Loucy (cell line): ENCODE measurements at regions not wholly inside any gene's neighbourhood (a gene's known extent, or its start where the extent isn't known, plus 50 kb on each side); places are given as distances from the start of the nearest gene placed in this dataset.

Source experiments
- H2AFZ ChIP-seq: fragments of 200-600 bp; sonication (generic); 2 replicates; pipeline ENCODE4 v1.6.0; 2016; ENCODE audit warnings: antibody characterized with exemption, mild to moderate bottlenecking, low read length, moderate library complexity
- H3F3A ChIP-seq: fragments of 200-600 bp; 2 replicates; pipeline ENCODE4 v1.6.0; 2016; ENCODE audit warnings: antibody characterized with exemption, low read depth, mild to moderate bottlenecking
- H3K27me3 ChIP-seq: fragments of 200-600 bp; sonication (generic); 2 replicates; pipeline ENCODE4 v1.6.1; 2014; ENCODE audit warnings: low read length, mild to moderate bottlenecking; ENCODE audit not compliant: insufficient read depth, poor library complexity, severe bottlenecking
- H3K36me3 ChIP-seq: fragments of 200-600 bp; sonication (generic); 2 replicates; pipeline ENCODE4 v1.6.1; 2016; ENCODE audit warnings: low read length; ENCODE audit not compliant: insufficient read depth
- H3K4me1 ChIP-seq: fragments of 200-600 bp; sonication (generic); 2 replicates; pipeline ENCODE4 v1.5.1; 2014; ENCODE audit warnings: low read length, mild to moderate bottlenecking; ENCODE audit not compliant: insufficient read depth, poor library complexity, severe bottlenecking
- H3K4me2 ChIP-seq: fragments of 200-600 bp; sonication (generic); 2 replicates; pipeline ENCODE4 v1.6.0; 2014; ENCODE audit warnings: antibody characterized with exemption, low read length, low read depth, mild to moderate bottlenecking; ENCODE audit not compliant: poor library complexity, severe bottlenecking
- H3K4me3 ChIP-seq: fragments of 200-600 bp; sonication (generic); 2 replicates; pipeline ENCODE4 v1.5.1; 2014; ENCODE audit warnings: low read length, mild to moderate bottlenecking, mixed read lengths; ENCODE audit not compliant: poor library complexity, severe bottlenecking
- H3K79me2 ChIP-seq: fragments of 200-600 bp; sonication (generic); 2 replicates; pipeline ENCODE4 v1.6.1; 2014; ENCODE audit warnings: low read length; ENCODE audit not compliant: insufficient read depth
- H3K9ac ChIP-seq: fragments of 200-600 bp; sonication (generic); 2 replicates; pipeline ENCODE4 v1.6.0; 2014; ENCODE audit warnings: mild to moderate bottlenecking, low read depth, low read length, moderate library complexity; ENCODE audit not compliant: poor library complexity, severe bottlenecking
- H3K9me2 ChIP-seq: fragments of 200-600 bp; sonication (generic); replicated peaks from 2 replicates; pipeline ENCODE4 v1.6.1; 2016; ENCODE audit warnings: low read depth, low read length, mixed read lengths
- H3K9me3 ChIP-seq: fragments of 200-600 bp; sonication (generic); 2 replicates; pipeline ENCODE4 v1.6.1; 2014; ENCODE audit warnings: mild to moderate bottlenecking, antibody characterized with exemption, low read length, low read depth; ENCODE audit not compliant: insufficient read depth
- H4K20me1 ChIP-seq: fragments of 200-600 bp; sonication (generic); 2 replicates; pipeline ENCODE4 v1.6.0; 2014; ENCODE audit warnings: antibody characterized with exemption, low read length, mild to moderate bottlenecking; ENCODE audit not compliant: insufficient read depth, poor library complexity, severe bottlenecking
- CTCF ChIP-seq: fragments of 200-600 bp; sonication (generic); conservative IDR thresholded peaks from 2 replicates; pipeline ENCODE4 v1.5.1; 2014; ENCODE audit warnings: mild to moderate bottlenecking, antibody characterized with exemption, low read length
- EZH2phosphoT487 ChIP-seq: fragments of 200-600 bp; IDR thresholded peaks from 2 replicates; pipeline ENCODE4 v1.6.1; 2018; ENCODE audit warnings: antibody characterized with exemption, mild to moderate bottlenecking, moderate library complexity, borderline replicate concordance

GRCh38 chr4:28388471-28388870, 1527.8 kb downstream of the STIM2 start:
- H2AFZ ChIP-seq: no peak overlapping the region

GRCh38 chr4:28391877-28392276, 1531.2 kb downstream of the STIM2 start:
- Histone ChIP-seq H3K4me2 (no peak overlapping the region), H3K27me3 (no peaks in the 10 kb centered on the region), H3K4me1 (no peaks in the 10 kb centered on the region), H3F3A (no peaks in the 10 kb centered on the region), H3K4me3 (no peak overlapping the region), H3K9ac (no peak overlapping the region), H3K9me3 (no peaks in the 10 kb centered on the region), H3K36me3 (no peaks in the 10 kb centered on the region), H3K9me2 (no peaks in the 10 kb centered on the region), H3K79me2 (no peaks in the 10 kb centered on the region), H4K20me1 (no peaks in the 10 kb centered on the region), H2AFZ (no peak overlapping the region)
- no peak for TF ChIP-seq CTCF
- TF ChIP-seq EZH2phosphoT487: no peak

More at GRCh38 chr4:28388471-28388870, 1527.8 kb downstream of the STIM2 start:
- no peaks in the 10 kb centered on the region for H3F3A ChIP-seq
- no peaks in the 10 kb centered on the region for H3K36me3 ChIP-seq
- H3K9me2 ChIP-seq: no peaks in the 10 kb centered on the region
- H3K4me3 ChIP-seq: no peak overlapping the region
- no peaks in the 10 kb centered on the region for H3K27me3 ChIP-seq
- H3K9ac ChIP-seq: no peak overlapping the region
- H3K4me2 ChIP-seq: no peak overlapping the region
- H3K9me3 ChIP-seq: no peaks in the 10 kb centered on the region
- H4K20me1 ChIP-seq: no peaks in the 10 kb centered on the region
- no peak for TF ChIP-seq EZH2phosphoT487
- TF ChIP-seq CTCF: no peak
- H3K79me2 ChIP-seq: no peaks in the 10 kb centered on the region
- H3K4me1 ChIP-seq: no peaks in the 10 kb centered on the region

DNA sequence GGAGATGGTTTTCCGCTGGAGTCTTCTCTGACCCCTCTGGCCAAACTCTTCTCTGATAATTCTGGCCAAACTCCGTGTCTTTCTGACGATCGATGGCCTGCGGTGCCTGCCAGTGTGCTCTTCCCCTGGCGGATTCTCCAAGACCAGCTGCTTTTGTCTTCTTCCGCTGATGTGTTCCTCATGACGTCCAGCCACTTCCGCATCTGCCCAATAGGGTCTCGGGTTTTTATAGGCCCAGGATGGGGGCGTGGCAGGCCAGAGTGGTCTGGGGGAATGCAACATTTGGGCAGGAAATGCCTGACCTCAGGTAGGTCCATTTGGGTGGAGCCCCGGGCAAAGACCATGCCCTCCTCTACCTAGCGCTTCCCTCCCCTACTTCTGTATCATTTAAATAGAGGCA, 1542.1 kb downstream of the STIM2 start:
- no peaks in the 10 kb centered on the region for H3F3A ChIP-seq
- H3K9me3 ChIP-seq: no peaks in the 10 kb centered on the region
- no peak overlapping the region for H3K4me3 ChIP-seq
- H3K36me3 ChIP-seq: no peaks in the 10 kb centered on the region
- H3K9me2 ChIP-seq: no peaks in the 10 kb centered on the region
- H4K20me1 ChIP-seq: no peaks in the 10 kb centered on the region
- H3K4me1 ChIP-seq: no peaks in the 10 kb centered on the region
- TF ChIP-seq CTCF: no peak
- no peak for TF ChIP-seq EZH2phosphoT487
- H3K79me2 ChIP-seq: no peaks in the 10 kb centered on the region
- H3K27me3 ChIP-seq: no peaks in the 10 kb centered on the region
- no peak overlapping the region for H2AFZ ChIP-seq
- H3K9ac ChIP-seq: no peak overlapping the region
- H3K4me2 ChIP-seq: no peak overlapping the region
